CD4-positive, alpha-beta T cell treated with Interleukin-4 for 4 hours (primary cell): ENCODE measurements at regions not wholly inside any gene's neighbourhood (a gene's known extent, or its start where the extent isn't known, plus 50 kb on each side); places are given as distances from the start of the nearest gene placed in this dataset.
"Not testable (repeated sequence)": the region's sequence is repeated elsewhere in the genome, so short reads cannot be mapped to it uniquely, and the experiment has no call there.

ENCODE experiments used
- DNase-seq: peaks from one replicate; pipeline ENCODE4 v3.0.0-alpha.2; 2020

GRCh38 chr4:33453436-33453835 lies 2733.3 kb downstream of the PCDH7 start:
- no peak for DNase-seq

DNA sequence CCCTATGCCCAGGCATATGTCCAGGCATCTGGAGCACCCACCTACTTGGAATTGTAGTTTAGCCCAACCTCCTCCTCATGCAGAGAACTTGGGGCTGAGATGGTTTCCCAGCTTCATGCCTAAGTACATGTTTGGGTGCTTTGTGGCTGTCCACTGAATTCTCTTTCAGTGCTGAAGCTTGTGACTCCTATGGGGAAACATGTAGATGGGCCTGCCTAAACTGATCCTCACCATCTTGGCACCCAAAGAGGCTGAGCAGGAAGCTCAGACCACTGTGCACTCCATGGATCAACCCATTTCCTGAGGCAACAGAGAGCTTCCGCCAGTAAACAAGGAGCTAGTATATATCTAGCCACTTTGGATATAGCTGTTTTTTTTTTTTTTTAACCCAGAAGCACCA lies 2733.7 kb downstream of the PCDH7 start:
- no peak for DNase-seq

GRCh38 chr4:33465565-33465964 lies 2745.4 kb downstream of the PCDH7 start:
- DNase-seq: no peak

DNA sequence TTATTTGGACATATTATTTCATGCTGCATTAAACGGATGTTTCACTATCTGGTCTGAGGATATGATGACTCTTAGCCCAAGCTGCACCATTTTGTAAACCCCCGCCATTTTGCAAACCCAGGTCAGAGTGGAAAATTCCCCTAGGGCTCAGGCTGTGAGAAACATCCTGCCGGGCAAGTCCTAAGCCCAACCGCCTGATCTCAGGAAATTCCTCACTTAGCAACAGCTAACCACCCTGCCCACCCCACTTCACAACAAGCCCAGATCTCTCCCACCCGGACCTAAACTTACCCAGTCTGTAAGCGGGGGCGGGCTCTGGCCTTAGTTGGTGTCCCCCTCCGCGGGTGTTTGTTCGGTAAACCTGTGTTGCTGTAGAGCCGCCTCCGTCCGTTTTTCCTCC lies 2747.1 kb downstream of the PCDH7 start:
- no peak for DNase-seq

DNA sequence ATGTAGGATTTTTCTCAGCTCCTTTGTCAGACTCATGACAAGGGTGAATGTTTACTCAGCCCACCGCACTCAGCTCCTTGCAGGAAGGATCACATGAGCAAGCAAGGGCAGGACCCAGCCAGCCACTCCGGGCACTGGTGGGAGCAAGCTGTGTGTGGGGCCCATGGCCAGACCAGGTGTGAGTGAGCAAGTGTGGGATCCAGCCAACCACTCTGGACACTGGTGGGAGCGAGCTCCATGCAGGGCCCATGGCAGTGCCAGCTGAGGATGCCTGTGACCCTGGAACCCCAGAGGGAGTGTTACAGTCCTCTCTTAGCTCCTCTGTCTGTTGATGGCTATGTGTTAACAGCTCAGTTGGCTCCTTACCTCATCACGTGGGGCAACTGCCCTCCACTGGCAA lies 2750.6 kb downstream of the PCDH7 start:
- DNase-seq: no peak

DNA sequence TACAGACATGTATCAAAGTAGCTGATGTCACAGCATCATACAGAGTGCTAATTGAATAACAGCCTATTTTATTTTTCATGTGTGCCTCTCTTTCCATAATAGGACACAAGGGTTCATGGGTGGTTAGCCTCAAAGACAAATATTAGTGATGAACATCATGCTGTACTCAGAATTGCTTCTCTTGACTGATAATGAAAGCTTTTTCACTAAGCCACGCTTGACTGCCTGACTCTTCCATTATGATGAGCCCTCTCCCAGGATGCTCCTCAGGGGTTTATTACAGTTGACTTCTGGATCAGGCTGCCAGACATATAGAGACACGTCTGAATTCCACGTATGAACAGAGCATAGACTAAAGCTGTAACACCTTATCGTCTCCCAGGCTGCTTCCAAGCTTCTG lies 2757.5 kb downstream of the PCDH7 start:
- DNase-seq: no peak

DNA sequence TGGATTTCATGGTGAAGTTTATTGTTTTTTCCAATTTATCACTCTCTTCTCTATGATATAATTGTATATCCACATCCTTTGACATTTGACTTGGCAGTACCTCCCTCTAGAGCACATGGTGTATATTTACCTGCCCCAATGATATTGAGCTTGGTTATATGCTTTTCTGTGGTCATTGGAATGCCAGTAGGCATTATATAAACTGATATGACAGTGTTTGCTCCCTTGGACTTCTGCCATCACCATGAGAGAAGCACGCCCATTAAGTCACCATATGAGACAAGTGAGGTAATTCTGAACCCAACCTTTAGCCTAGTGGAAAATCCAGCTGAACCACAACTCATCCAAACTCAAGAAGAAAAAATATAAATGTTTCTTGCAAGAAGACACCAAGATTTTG lies 2761.5 kb downstream of the ARAP2 start:
- no peak for DNase-seq

- no peak for DNase-seq
These were observed 2759.2 kb downstream of the ARAP2 start for GRCh38 chr4:33485111-33485510.

DNA sequence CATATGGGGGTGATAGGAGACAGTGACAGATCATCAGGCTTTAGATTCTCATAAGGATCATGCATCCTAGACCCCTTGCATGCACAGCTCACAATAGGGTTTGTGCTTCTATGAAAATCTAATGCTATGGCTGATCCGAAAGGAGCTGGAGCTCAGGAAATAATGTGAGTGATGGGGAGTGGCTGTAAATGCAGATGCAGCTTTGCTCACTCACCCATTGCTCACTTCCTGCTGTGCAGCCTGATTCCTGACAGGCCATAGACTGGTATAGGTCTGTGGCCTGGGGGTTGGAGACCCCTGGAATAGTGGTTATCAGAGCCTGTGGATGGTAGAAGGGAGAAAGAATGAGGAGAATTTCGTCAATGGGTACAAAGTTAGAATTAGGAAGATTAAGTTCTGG lies 2751.1 kb downstream of the ARAP2 start:
- DNase-seq: no peak

- DNase-seq: no peak
These were observed 2750.2 kb downstream of the ARAP2 start for GRCh38 chr4:33494150-33494549.

- not testable (repeated sequence) for DNase-seq
These were observed 2742.7 kb downstream of the ARAP2 start for GRCh38 chr4:33501587-33501986.

GRCh38 chr4:33512397-33512796 lies 2731.9 kb downstream of the ARAP2 start:
- DNase-seq: no peak

DNA sequence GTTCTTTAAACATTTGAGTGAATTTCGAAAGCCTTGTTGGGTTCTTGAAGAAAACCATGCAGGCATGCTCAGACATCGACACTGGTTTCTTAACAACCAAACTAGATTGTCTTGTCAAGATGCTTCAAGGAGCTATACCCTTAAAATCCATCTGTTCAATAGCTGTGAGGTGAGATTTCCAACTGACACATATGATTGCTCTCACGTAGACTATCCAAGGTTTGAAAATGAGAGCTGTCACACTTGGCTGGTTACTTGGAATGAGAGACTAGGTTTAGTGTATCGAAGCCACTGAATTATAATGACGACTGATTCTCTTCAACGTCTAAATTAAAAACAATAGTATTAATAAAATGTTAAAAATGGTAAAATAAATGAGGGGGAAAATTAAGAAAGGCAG lies 2725.5 kb downstream of the ARAP2 start:
- no peak for DNase-seq

GRCh38 chr4:33532821-33533220 lies 2711.5 kb downstream of the ARAP2 start:
- DNase-seq: no peak

GRCh38 chr4:33536898-33537297 lies 2707.4 kb downstream of the ARAP2 start:
- no peak for DNase-seq

- no peak for DNase-seq
These were observed 2706.8 kb downstream of the ARAP2 start for GRCh38 chr4:33537527-33537926.

DNA sequence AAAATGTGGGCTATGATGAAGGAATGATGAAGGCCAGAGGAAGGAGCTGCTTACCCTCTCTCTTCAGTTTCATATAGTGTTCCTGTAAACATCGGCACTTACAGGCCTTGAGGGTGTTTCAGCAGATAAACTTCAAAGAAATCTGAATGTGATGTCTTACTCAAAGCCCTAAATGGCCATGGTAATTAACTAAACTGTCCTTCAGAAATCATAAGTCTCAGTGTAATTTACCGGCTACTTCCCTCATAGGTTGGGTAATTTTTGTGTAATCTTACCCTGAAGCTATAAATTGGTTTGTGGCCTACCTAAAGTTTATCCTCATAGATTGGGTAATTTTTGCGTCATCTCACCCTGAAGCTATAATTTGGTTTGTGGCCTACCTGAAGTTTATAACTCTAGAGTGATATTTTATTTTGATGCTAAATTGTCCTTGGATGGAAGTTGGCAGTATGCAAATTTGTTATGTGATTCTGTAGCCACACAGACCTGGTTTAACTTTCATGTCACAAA lies 2700.3 kb downstream of the ARAP2 start:
- no peak for DNase-seq

DNA sequence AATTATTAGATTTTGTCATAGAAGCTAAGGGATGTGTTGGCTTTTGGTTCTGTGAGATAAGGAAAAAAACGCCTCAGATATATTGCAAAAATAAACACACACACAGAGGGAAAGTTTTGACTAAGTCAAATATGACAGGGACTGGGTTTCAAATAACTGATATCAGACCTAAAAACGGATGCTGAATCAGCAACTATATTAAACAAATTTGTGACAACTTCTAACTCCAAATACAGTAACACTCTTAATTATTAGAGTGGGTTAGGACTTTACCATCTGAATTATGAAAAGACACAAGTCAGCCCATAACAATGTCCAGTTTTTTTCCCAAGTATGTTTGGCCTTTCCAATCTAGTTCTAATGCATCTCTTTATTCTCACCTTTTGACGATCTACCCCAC lies 2693.1 kb downstream of the ARAP2 start:
- DNase-seq: no peak

GRCh38 chr4:33561259-33561658 lies 2683.1 kb downstream of the ARAP2 start:
- no peak for DNase-seq

DNA sequence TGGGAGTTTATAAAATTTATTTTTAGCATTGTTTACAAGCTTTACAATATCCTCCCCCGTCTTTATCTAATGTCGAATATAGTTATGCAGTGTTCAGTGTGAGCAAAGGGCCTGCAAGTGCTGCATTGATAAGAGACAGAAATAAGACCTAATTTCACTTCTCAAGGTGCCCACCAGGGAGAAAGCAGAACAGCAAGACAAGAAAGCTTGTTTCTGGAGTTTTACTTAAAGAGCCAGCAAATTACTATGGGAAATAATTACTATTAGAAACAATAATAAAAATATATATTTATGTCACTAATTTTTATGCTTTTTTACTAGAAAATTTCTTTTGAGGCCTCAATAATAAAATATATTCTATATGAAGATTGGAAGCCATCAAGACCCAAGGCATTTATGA lies 2677.7 kb downstream of the ARAP2 start:
- DNase-seq: no peak

GRCh38 chr4:33577791-33578190 lies 2666.5 kb downstream of the ARAP2 start:
- no peak for DNase-seq

- no peak for DNase-seq
These were observed 2664.4 kb downstream of the ARAP2 start for GRCh38 chr4:33579951-33580350.

DNA sequence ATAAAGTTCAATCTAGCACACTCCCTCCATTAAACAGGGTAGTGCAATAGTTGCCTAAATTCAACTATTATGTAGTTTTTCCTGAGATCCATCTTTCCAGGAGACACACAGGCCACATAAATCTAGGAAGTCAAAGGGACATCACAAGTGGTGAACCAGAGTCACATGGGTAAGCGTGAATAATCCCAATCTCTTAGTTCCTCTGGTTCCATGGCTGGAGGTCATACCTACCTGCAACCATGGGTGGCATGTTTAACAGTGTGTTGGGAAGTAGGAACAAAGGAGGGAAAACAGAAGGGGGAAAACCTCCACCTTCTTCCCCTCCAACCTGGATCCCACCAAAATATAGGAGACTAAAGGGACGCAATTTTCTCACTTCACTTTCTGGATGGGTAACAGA lies 2651.6 kb downstream of the ARAP2 start:
- DNase-seq: no peak

DNA sequence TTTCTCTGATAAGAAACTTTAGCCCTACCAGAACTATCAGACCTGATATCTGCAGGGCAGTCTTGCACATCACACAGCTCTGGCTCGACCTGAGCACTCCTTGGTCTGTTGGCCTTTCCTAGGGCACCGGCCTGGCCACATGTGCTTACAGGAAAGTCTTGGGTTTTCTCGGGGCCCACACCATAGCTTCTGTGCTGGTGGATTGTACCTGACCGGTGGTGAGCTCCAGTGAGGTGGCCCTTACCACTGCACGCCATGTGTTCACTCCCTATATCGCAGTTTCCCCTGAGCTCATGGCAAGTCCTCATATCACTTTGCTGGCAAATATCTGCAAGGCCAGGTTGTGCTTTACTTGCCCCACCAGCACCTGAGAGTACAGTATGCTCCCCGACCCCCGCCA lies 2637.4 kb downstream of the ARAP2 start:
- no peak for DNase-seq

- DNase-seq: no peak
These were observed 2628.2 kb downstream of the ARAP2 start for GRCh38 chr4:33616121-33616520.

- no peak for DNase-seq
These were observed 2618.6 kb downstream of the ARAP2 start for GRCh38 chr4:33625748-33626147.
